ENCODE measurements at regions not wholly inside any gene's neighbourhood (a gene's known extent, or its start where the extent isn't known, plus 50 kb on each side); places are given as distances from the start of the nearest gene placed in this dataset.

GRCh38 chr15:87589134-87589533, 667.4 kb downstream of the NTRK3 start:
- no CpG with 5 or more reads among the region's 2 CpGs for WGBS, 2 experiments (ENCODE audit: extremely low coverage in 2 of 2, insufficient read length in 1 of 2)
- no peak overlapping the region for H2AFZ ChIP-seq (replicated peaks; ENCODE audit: low read length, poor library complexity)
- POLR2A ChIA-PET (ENCODE audit: unreplicated experiment), result no interaction called here

More at GRCh38 chr15:87589134-87589533, 667.4 kb downstream of the NTRK3 start:
- H2BK20ac ChIP-seq (ENCODE audit: low read depth, low read length), result no peak overlapping the region
- H3K9ac ChIP-seq (ENCODE audit: low read depth, low read length), result no peak overlapping the region
- no peak overlapping the region for H4K91ac ChIP-seq (ENCODE audit: insufficient read depth, low read depth, low read length)
- dilution Hi-C loops (cut with HindIII; ENCODE audit: low sequenced_read_pairs, unreplicated experiment) (no loop called here), intact Hi-C loops (cut with micrococcal nuclease) (no loop called here), in situ Hi-C loops (cut with MboI; ENCODE audit: low sequenced_read_pairs) (no loop called here)
- TF ChIP-seq CHD1 (IDR thresholded peaks at IDR 0.05; ENCODE audit: low read depth, low read length) (no peak), ELK1 (IDR thresholded peaks at IDR 0.05; ENCODE audit: borderline replicate concordance, low read depth, low read length) (no peak), SMC3 (IDR thresholded peaks at IDR 0.05; ENCODE audit: low read depth, low read length) (no peak)
- H3K79me1 ChIP-seq (ENCODE audit: low read depth in 1 of 2, low read length in 2 of 2), result no peaks in the 10 kb centered on the region
- no peak for ATAC-seq (ENCODE audit: low read depth)
- no peak overlapping the region for H2BK15ac ChIP-seq (ENCODE audit: low read depth, low read length)
- no peaks in the 10 kb centered on the region for H3K4me1 ChIP-seq (ENCODE audit: control insufficient read depth, insufficient read depth, low read length)
- H3K9me1 ChIP-seq (ENCODE audit: insufficient read depth, low read length), result no peaks in the 10 kb centered on the region
- H3K56ac ChIP-seq (ENCODE audit: extremely low read depth, insufficient read depth, low read length), result no peak overlapping the region
- H3K23ac ChIP-seq (ENCODE audit: low read depth, low read length), result no peak overlapping the region
- H3K9me3 ChIP-seq (ENCODE audit: control insufficient read depth, insufficient read depth, low read length), result peaks cover 13% of the 10 kb centered on the region
- H3K27me3 ChIP-seq (ENCODE audit: control insufficient read depth, insufficient read depth, low read length), result no peaks in the 10 kb centered on the region
- no peak overlapping the region for H3K27ac ChIP-seq (ENCODE audit: insufficient read depth, low read length)
- H3K4me2 ChIP-seq (ENCODE audit: low read depth, low read length), result no peak overlapping the region
- H2BK120ac ChIP-seq (ENCODE audit: low read depth, low read length), result no peak overlapping the region
- DNase-seq, result no peak
- H4K8ac ChIP-seq (ENCODE audit: low read depth in 2 of 2, low read length in 2 of 2), result no peak overlapping the region
- no peak overlapping the region for H3K4ac ChIP-seq (ENCODE audit: low read depth, low read length)
- no peak overlapping the region for H4K5ac ChIP-seq (ENCODE audit: low read depth, low read length)
- no peak overlapping the region for H3K14ac ChIP-seq (replicated peaks; ENCODE audit: low read depth, low read length)
- H2BK5ac ChIP-seq (ENCODE audit: low read depth, low read length, poor library complexity, severe bottlenecking), result no peak overlapping the region
- H3K36me3 ChIP-seq (ENCODE audit: control insufficient read depth, insufficient read depth, low read length), result no peaks in the 10 kb centered on the region
- H2AK9ac ChIP-seq (replicated peaks; ENCODE audit: low read depth, low read length, poor library complexity), result no peak overlapping the region
- no peak overlapping the region for H2AK5ac ChIP-seq (ENCODE audit: low read depth, low read length)
- no peak overlapping the region for H3K18ac ChIP-seq (ENCODE audit: low read depth, low read length)
- H4K20me1 ChIP-seq (ENCODE audit: insufficient read depth, low read length), result no peaks in the 10 kb centered on the region
- BruUV-seq (replicated peaks), result no TSS peak
- H3K4me3 ChIP-seq (ENCODE audit: insufficient read depth, low read depth, low read length), result no peak overlapping the region
- CTCF ChIA-PET, result no interaction called here
